HG03520 (cell line): ENCODE measurements at regions not wholly inside any gene's neighbourhood (a gene's known extent, or its start where the extent isn't known, plus 50 kb on each side); places are given as distances from the start of the nearest gene placed in this dataset.
A peak's percentile ranks its signal among the peaks of the same experiment; 100 is the strongest.

Source experiments
- ATAC-seq: cut with Tn5 transposase; IDR thresholded peaks from one replicate; pipeline ENCODE4 v1.9.1; 2021; ENCODE audit warnings: mild to moderate bottlenecking, moderate library complexity; ENCODE audit not compliant: unreplicated experiment

- ATAC-seq, result no peak
Measured at GRCh38 chr3:30350011-30350410, 256.4 kb upstream of the TGFBR2 start.

- no peak for ATAC-seq
Measured at GRCh38 chr3:30350901-30351300, 255.5 kb upstream of the TGFBR2 start.

GRCh38 chr3:30352410-30353318 lies 253.7 kb upstream of the TGFBR2 start:
- ATAC-seq, result no peak

GRCh38 chr3:30353711-30354467 lies 252.5 kb upstream of the TGFBR2 start:
- peak; percentile 95 for ATAC-seq

GRCh38 chr3:30354513-30354912 lies 251.9 kb upstream of the TGFBR2 start:
- ATAC-seq, result no peak

GRCh38 chr3:30354972-30355371 lies 251.4 kb upstream of the TGFBR2 start:
- no peak for ATAC-seq

- no peak for ATAC-seq
Measured at GRCh38 chr3:30355622-30356021, 250.8 kb upstream of the TGFBR2 start.

- no peak for ATAC-seq
Measured at GRCh38 chr3:30356866-30357753, 249.3 kb upstream of the TGFBR2 start.

GRCh38 chr3:30357897-30358296 lies 248.5 kb upstream of the TGFBR2 start:
- no peak for ATAC-seq

GRCh38 chr3:30358871-30359270 lies 247.5 kb upstream of the TGFBR2 start:
- ATAC-seq, result no peak

GRCh38 chr3:30368978-30369377 lies 237.4 kb upstream of the TGFBR2 start:
- no peak for ATAC-seq

GRCh38 chr3:30370681-30371271 lies 235.6 kb upstream of the TGFBR2 start:
- no peak for ATAC-seq

GRCh38 chr3:30372837-30373236 lies 233.6 kb upstream of the TGFBR2 start:
- no peak for ATAC-seq

- ATAC-seq, result no peak
Measured at GRCh38 chr3:30384546-30385072, 221.8 kb upstream of the TGFBR2 start.

- no peak for ATAC-seq
Measured at GRCh38 chr3:30393079-30393478, 213.3 kb upstream of the TGFBR2 start.

GRCh38 chr3:30397030-30397429 lies 209.4 kb upstream of the TGFBR2 start:
- no peak for ATAC-seq

GRCh38 chr3:30399394-30400181 lies 206.8 kb upstream of the TGFBR2 start:
- no peak for ATAC-seq

- no peak for ATAC-seq
Measured at GRCh38 chr3:30400926-30401325, 205.5 kb upstream of the TGFBR2 start.

GRCh38 chr3:30401971-30402370 lies 204.4 kb upstream of the TGFBR2 start:
- ATAC-seq, result no peak

GRCh38 chr3:30407651-30408050 lies 198.8 kb upstream of the TGFBR2 start:
- no peak for ATAC-seq
